IPS DF 6.9 (cell line): ENCODE measurements at regions not wholly inside any gene's neighbourhood (a gene's known extent, or its start where the extent isn't known, plus 50 kb on each side); places are given as distances from the start of the nearest gene placed in this dataset.

ENCODE experiments used
- DNase-seq: peaks from one replicate; pipeline ENCODE4 v3.0.0-alpha.2; 2013; ENCODE audit warnings: low read depth, low spot score
- H3K27ac ChIP-seq: one replicate; pipeline ENCODE4 v1.5.1; 2013; ENCODE audit warnings: low read length, control low read depth
- H3K27me3 ChIP-seq: 2 replicates; pipeline ENCODE4 v1.6.1; 2013; ENCODE audit warnings: mild to moderate bottlenecking, low read length; ENCODE audit not compliant: control insufficient read depth, insufficient read depth
- H3K36me3 ChIP-seq: 2 replicates; pipeline ENCODE4 v1.6.1; 2013; ENCODE audit warnings: low read length; ENCODE audit not compliant: control insufficient read depth, insufficient read depth
- H3K4me1 ChIP-seq: 2 replicates; pipeline ENCODE4 v1.6.1; 2013; ENCODE audit warnings: low read length; ENCODE audit not compliant: control insufficient read depth, insufficient read depth
- H3K4me3 ChIP-seq: 2 replicates; pipeline ENCODE4 v1.5.1; 2013; ENCODE audit warnings: mild to moderate bottlenecking, low read length
- H3K9me3 ChIP-seq: 2 replicates; pipeline ENCODE4 v1.6.1; 2013; ENCODE audit warnings: low read length, inconsistent platforms; ENCODE audit not compliant: control insufficient read depth, insufficient read depth
- WGBS: extraction: QIAGEN DNeasy Blood & Tissue Kit; methylation state at CpG from one replicate; pipeline ENCODE4 v1.1.7; 2013; ENCODE audit warnings: mixed read lengths, missing lambda C conversion rate; ENCODE audit not compliant: insufficient read length, insufficient coverage; 5-methylcytosine and 5-hydroxymethylcytosine counted together

DNA sequence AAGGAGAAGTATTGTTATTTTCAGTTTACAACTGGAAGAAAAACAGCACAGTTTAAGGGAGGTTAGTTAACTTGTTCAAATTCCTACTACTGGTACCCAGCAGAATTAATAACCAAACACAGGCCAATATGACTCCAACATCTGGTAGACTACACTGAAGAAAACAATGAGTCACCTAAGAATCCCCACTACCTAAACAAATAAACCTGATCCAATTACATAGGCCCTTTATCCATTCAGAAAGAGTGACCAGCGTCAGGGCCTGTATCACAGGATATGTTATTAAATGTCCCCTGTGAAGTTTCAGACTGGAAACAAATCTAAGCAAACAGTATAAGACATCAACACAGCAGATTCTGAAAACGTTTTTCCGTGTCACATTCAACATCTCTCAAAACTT, 492.5 kb upstream of the INTU start:
- no peak overlapping the region for H3K4me3 ChIP-seq
- 100% methylated on average over 2 of the region's 3 CpGs for WGBS
- H3K4me1 ChIP-seq, result no peaks in the 10 kb centered on the region
- no peak overlapping the region for H3K27ac ChIP-seq
- H3K9me3 ChIP-seq, result no peaks in the 10 kb centered on the region
- no peak for DNase-seq
- no peaks in the 10 kb centered on the region for H3K36me3 ChIP-seq
- no peaks in the 10 kb centered on the region for H3K27me3 ChIP-seq

DNA sequence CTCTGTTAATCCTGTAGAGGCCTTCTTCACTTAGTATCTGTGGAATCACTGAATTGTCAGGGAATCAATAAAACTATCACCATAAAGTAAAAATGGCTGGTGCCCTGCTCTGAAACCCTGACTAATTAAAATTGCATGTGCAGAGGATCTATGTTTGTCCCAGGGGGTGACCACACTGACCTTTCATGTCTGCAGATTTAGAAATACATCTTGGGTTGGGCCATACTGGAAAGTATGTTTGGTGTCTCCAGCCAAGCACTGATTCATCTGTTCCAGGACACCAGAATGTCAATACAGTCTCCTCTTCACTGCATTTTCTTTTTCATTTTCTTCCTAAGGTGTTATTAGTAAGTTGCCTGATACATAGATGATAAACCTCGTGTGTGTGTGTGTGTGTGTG, 490.9 kb upstream of the INTU start:
- Histone ChIP-seq H3K9me3 (no peaks in the 10 kb centered on the region), H3K27ac (no peak overlapping the region), H3K27me3 (no peaks in the 10 kb centered on the region), H3K4me1 (no peaks in the 10 kb centered on the region), H3K4me3 (no peak overlapping the region), H3K36me3 (no peaks in the 10 kb centered on the region)
- DNase-seq, result no peak
- WGBS, result no CpG with 5 or more reads among the region's 1 CpG

DNA sequence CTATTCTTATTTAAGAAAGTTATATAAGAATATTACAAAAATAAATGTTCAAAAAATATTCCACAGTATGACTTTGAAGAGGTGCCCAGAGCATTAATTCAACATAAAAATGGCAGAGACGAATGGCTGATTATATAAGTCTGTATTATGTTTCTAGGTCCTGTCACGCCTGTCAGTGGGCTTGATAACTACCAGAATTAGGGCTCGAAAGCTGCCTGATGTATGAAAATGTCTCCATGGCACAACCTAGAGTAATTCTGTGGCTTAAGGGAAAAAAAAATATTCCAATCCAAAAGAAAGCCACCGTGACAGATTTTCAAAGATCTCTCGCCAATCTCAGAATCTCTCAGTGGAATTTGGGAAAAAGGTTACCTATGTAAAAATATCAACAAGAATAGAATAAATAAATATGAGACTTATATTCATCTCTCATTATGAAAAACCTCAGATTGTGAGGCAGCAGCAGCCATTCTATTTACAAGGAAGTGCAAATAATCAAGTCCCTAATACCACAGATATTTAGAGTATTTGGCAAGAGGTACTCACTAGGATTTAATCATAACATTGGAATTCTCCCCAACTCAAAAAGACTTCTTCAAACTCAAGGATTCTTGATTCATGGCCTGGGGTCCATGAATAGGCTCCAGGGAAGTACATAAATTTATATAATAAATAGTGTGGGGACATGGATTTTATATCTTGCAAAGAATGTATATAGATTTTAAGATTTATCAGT, 489.1 kb upstream of the INTU start:
- WGBS, result no CpG with 5 or more reads among the region's 5 CpGs
- Histone ChIP-seq H3K9me3 (no peaks in the 10 kb centered on the region), H3K4me1 (no peaks in the 10 kb centered on the region), H3K36me3 (no peaks in the 10 kb centered on the region), H3K27ac (no peak overlapping the region), H3K4me3 (no peak overlapping the region), H3K27me3 (no peaks in the 10 kb centered on the region)
- DNase-seq, result no peak

DNA sequence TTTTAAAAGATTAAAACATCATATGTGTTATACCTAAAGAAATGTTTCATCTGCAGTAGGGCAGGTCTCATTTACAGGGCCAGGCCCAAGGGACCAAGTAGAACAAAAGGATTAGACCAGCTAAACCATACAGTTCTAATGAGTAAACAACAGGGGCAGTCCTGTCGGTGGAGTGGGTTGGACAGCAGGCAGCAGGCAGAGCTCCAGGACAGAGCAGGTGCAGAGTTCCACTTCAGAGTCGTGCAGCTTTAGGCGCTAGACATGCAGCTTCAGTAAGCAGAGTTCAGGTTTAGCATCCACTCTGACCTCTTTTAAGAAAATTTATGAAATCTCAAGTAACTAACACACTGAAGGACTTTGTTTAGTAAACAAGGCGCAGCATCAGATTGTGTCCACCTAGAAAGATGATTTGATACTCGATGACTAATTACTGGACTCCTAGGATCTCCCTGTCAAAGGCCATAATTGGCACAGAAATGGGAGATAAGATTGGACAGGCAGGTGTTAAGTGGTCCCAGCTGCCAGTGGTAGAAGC, 487.7 kb upstream of the INTU start:
- no peak for DNase-seq

DNA sequence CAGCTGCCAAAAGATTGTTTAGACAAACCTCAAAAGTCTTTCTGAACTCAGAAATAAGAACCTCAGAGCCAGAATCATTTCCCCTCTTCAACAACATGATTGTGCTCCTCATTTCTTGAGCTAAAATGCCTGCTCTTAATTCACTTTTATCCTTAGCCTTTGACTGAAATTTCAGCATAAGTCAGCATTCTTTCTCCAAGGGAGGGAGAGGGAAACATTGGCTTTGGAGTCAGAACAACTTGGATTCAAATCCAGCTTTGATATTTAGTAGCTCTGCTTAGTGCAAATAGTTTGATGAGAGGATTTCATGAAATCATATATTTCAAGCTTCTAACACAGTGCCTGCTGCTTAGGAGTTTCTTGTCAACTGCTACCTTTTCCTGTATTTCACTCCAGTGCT, 484.6 kb upstream of the INTU start:
- Histone ChIP-seq H3K9me3 (no peaks in the 10 kb centered on the region), H3K27me3 (no peaks in the 10 kb centered on the region), H3K4me1 (no peaks in the 10 kb centered on the region), H3K36me3 (no peaks in the 10 kb centered on the region), H3K27ac (no peak overlapping the region), H3K4me3 (no peak overlapping the region)
- DNase-seq, result no peak

More for the DNA sequence above, 487.7 kb upstream of the INTU start:
- Histone ChIP-seq H3K36me3 (no peaks in the 10 kb centered on the region), H3K4me3 (no peak overlapping the region), H3K9me3 (no peaks in the 10 kb centered on the region), H3K4me1 (no peaks in the 10 kb centered on the region), H3K27me3 (no peaks in the 10 kb centered on the region), H3K27ac (no peak overlapping the region)
- no CpG with 5 or more reads among the region's 5 CpGs for WGBS

DNA sequence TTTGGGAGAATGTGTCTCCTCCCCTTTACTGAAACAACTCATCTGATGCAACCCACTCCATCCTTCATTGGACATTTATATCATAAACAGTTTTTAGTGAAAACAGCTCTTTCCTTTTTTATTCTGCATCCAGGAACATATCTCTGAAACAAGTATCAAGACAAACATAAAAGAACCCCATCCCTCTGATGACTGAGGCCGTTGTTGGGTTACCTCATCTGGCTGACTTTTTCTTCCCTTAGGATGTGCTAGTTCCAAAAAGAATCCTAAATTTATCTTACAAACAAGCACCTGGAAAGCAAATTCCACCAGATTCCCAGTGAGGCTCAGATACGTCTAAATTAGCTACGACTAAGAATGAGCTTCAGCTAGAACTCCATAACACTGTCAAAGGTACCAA, 483.7 kb upstream of the INTU start:
- DNase-seq, result no peak
- no peak overlapping the region for H3K27ac ChIP-seq
- H3K36me3 ChIP-seq, result no peaks in the 10 kb centered on the region
- H3K27me3 ChIP-seq, result no peaks in the 10 kb centered on the region
- no peaks in the 10 kb centered on the region for H3K4me1 ChIP-seq
- H3K4me3 ChIP-seq, result no peak overlapping the region
- no peaks in the 10 kb centered on the region for H3K9me3 ChIP-seq
- no CpG with 5 or more reads among the region's 3 CpGs for WGBS

DNA sequence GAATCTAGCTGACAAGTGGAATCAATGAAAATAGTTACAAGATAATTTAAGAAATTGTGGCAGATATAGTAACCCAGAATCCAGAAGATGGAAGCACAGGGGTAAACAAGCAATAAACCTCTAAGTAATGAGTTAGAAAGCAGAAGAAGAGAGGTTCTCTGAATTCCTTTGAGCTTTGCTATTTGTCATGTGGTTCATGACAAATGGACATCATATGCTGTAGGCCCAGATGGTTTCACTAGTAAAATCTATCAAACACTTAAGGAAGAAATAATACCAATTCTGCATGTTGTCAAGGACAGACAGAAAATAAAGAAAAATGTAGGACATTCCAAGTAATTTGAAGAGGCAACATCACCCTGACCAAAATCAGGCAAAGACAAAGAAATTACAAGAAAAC, 480.8 kb upstream of the INTU start:
- Histone ChIP-seq H3K4me3 (no peak overlapping the region), H3K9me3 (no peaks in the 10 kb centered on the region), H3K4me1 (no peaks in the 10 kb centered on the region), H3K27me3 (no peaks in the 10 kb centered on the region), H3K36me3 (no peaks in the 10 kb centered on the region), H3K27ac (no peak overlapping the region)
- no peak for DNase-seq

DNA sequence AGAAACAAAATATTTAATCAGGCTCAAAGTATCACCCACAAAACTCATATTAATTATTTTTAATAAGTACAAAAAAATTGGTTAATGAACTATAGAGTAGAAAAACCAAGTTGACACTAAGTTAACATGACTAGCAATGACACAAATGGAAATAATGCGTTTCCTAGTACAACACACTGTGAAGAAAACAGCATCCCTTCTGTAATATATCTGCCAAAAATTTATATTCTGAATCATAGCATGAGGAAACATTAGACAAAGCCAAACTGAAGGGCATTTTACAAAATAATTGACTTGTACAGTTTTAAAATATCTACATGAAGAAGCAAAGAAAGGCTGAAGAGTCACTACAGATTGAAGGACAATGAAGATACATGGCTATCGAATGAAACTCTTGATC, 477.6 kb upstream of the INTU start:
- no CpG with 5 or more reads among the region's 2 CpGs for WGBS

DNA sequence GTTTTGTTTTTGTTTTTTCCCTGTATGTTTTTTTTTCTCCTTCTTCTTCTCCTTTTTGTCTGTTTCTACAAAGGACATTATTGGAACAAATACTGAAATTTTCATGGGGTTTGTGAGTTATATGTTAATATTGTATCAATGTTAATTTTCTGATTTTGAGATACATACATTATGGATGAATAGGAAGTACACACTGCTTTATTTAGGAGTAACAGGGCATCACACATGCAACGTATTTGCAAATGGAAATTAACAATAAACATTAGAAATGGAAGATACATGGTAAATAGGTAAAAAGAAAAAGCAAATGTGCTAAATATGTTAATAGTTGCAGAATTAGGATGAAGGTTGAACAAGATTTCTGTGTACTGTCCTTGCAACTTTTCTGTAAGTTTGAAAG, 477.2 kb upstream of the INTU start:
- no peak for DNase-seq
- Histone ChIP-seq H3K9me3 (no peaks in the 10 kb centered on the region), H3K36me3 (no peaks in the 10 kb centered on the region), H3K4me3 (no peak overlapping the region), H3K4me1 (no peaks in the 10 kb centered on the region), H3K27me3 (no peaks in the 10 kb centered on the region), H3K27ac (no peak overlapping the region)
- WGBS, result no CpG with 5 or more reads among the region's 1 CpG

More for the DNA sequence above, 477.6 kb upstream of the INTU start:
- H3K27ac ChIP-seq, result no peak overlapping the region
- no peaks in the 10 kb centered on the region for H3K27me3 ChIP-seq
- H3K9me3 ChIP-seq, result no peaks in the 10 kb centered on the region
- H3K36me3 ChIP-seq, result no peaks in the 10 kb centered on the region
- H3K4me1 ChIP-seq, result no peaks in the 10 kb centered on the region
- no peak for DNase-seq
- H3K4me3 ChIP-seq, result no peak overlapping the region

DNA sequence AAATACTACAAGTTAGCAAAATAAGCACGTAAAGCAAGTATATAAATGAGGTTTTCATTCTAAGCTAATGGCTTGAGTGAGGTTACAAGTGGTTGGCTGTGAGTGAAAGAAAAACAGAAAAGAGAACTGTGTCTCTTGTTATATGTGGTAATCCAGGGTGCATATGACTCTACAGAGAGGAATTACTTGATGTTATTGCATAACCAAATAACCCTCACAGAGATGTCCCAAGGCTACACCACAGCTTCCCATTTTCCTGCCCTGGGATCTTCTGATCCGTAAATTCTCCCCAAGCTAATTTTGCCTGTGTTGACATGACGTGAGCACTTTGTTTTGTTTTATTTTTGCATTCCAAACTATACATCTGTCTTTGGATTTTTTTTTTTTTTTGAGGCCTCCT, 470.0 kb upstream of the INTU start:
- no peak for DNase-seq
- Histone ChIP-seq H3K36me3 (no peaks in the 10 kb centered on the region), H3K9me3 (no peaks in the 10 kb centered on the region), H3K4me3 (no peak overlapping the region), H3K4me1 (no peaks in the 10 kb centered on the region), H3K27ac (no peak overlapping the region), H3K27me3 (no peaks in the 10 kb centered on the region)
- WGBS, result no CpG with 5 or more reads among the region's 3 CpGs

DNA sequence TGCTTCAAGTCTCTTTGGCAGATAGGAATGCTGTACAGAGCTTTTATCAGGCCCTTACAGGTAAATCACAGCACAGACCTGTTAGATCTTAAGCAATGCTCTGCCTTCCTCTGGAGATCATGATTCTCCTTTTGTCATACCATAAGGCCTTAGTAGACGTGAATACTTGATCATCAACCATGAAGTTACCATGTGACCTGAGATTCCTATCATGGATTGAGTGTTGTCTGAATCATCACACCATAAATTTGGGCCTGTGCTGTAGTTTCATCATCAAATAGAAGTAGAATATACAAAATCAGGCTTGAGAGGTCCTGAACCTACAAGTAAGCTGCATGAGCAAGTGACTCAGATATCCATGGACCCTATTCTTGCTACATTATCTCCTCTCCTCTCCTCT, 466.8 kb upstream of the INTU start:
- no CpG with 5 or more reads among the region's 1 CpG for WGBS
- Histone ChIP-seq H3K36me3 (no peaks in the 10 kb centered on the region), H3K4me1 (no peaks in the 10 kb centered on the region), H3K27ac (no peak overlapping the region), H3K4me3 (no peak overlapping the region), H3K9me3 (no peaks in the 10 kb centered on the region), H3K27me3 (no peaks in the 10 kb centered on the region)
- DNase-seq, result no peak
